HG02763 (cell line): ENCODE measurements at regions not wholly inside any gene's neighbourhood (a gene's known extent, or its start where the extent isn't known, plus 50 kb on each side); places are given as distances from the start of the nearest gene placed in this dataset.
"Not testable (repeated sequence)": the region's sequence is repeated elsewhere in the genome, so short reads cannot be mapped to it uniquely, and the experiment has no call there.

ENCODE experiments used
- ATAC-seq: cut with Tn5 transposase; IDR thresholded peaks from one replicate; pipeline ENCODE4 v1.9.1; 2021; ENCODE audit warnings: mild to moderate bottlenecking, moderate library complexity; ENCODE audit not compliant: unreplicated experiment

GRCh38 chr21:39084073-39084472, 99.2 kb downstream of the PSMG1 start:
- ATAC-seq = no peak

- no peak for ATAC-seq
Observed at GRCh38 chr21:39083377-39084008, 99.8 kb downstream of the PSMG1 start.

- no peak for ATAC-seq
Observed at GRCh38 chr21:39082656-39083376, 100.4 kb downstream of the PSMG1 start.

- ATAC-seq = no peak
Observed at GRCh38 chr21:39080366-39080765, 102.9 kb downstream of the PSMG1 start.

GRCh38 chr21:39079617-39080016, 103.6 kb downstream of the PSMG1 start:
- no peak for ATAC-seq

- ATAC-seq = no peak
Observed at GRCh38 chr21:39078322-39079065, 104.8 kb downstream of the PSMG1 start.

- ATAC-seq = no peak
Observed at GRCh38 chr21:39077876-39078275, 105.4 kb downstream of the PSMG1 start.

- ATAC-seq = no peak
Observed at GRCh38 chr21:39074508-39074907, 108.7 kb downstream of the PSMG1 start.

- ATAC-seq = no peak
Observed at GRCh38 chr21:39073717-39074116, 109.5 kb downstream of the PSMG1 start.

- no peak for ATAC-seq
Observed at GRCh38 chr21:39073063-39073462, 110.2 kb downstream of the PSMG1 start.

- ATAC-seq = no peak
Observed at GRCh38 chr21:39072468-39072867, 110.8 kb downstream of the PSMG1 start.

- no peak for ATAC-seq
Observed at GRCh38 chr21:39071623-39072214, 111.5 kb downstream of the PSMG1 start.

- ATAC-seq = not testable (repeated sequence)
Observed at GRCh38 chr21:39069856-39070255, 113.4 kb downstream of the PSMG1 start.

GRCh38 chr21:39066829-39067780, 116.1 kb downstream of the PSMG1 start:
- ATAC-seq = no peak

- no peak for ATAC-seq
Observed at GRCh38 chr21:39065917-39066316, 117.3 kb downstream of the PSMG1 start.

- ATAC-seq = no peak
Observed at GRCh38 chr21:39064325-39065012, 118.8 kb downstream of the PSMG1 start.

- no peak for ATAC-seq
Observed at GRCh38 chr21:39063517-39063916, 119.7 kb downstream of the PSMG1 start.

- ATAC-seq = no peak
Observed at GRCh38 chr21:39062196-39062595, 121.1 kb downstream of the PSMG1 start.

GRCh38 chr21:39061766-39062165, 121.5 kb downstream of the PSMG1 start:
- no peak for ATAC-seq
